ENCODE measurements at regions not wholly inside any gene's neighbourhood (a gene's known extent, or its start where the extent isn't known, plus 50 kb on each side); places are given as distances from the start of the nearest gene placed in this dataset.

- no peak for DNase-seq (ENCODE audit: low read depth, low spot score)
- H3K4me3 ChIP-seq (ENCODE audit: low read depth, low read length), result no peak overlapping the region
- POLR2A ChIA-PET, result no interaction called here
- CTCF ChIA-PET, result no interaction called here
- TF ChIP-seq CTCF (IDR thresholded peaks at IDR 0.05; ENCODE audit: insufficient read depth, low read length, missing control alignments), result no peak
These were observed 87.4 kb upstream of the CACNA2D3 start for GRCh38 chr3:54034971-54035370.

- TF ChIP-seq CTCF (IDR thresholded peaks at IDR 0.05; ENCODE audit: insufficient read depth, low read length, missing control alignments), result no peak
- CTCF ChIA-PET, result no interaction called here
- no peak overlapping the region for H3K4me3 ChIP-seq (ENCODE audit: low read depth, low read length)
- no peak for DNase-seq (ENCODE audit: low read depth, low spot score)
- POLR2A ChIA-PET, result no interaction called here
These were observed 88.6 kb upstream of the CACNA2D3 start for GRCh38 chr3:54033761-54034160.

- POLR2A ChIA-PET, result no interaction called here
- no peak overlapping the region for H3K4me3 ChIP-seq (ENCODE audit: low read depth, low read length)
- DNase-seq (ENCODE audit: low read depth, low spot score), result no peak
- CTCF ChIA-PET, result no interaction called here
- TF ChIP-seq CTCF (IDR thresholded peaks at IDR 0.05; ENCODE audit: insufficient read depth, low read length, missing control alignments), result no peak
These were observed 89.8 kb upstream of the CACNA2D3 start for GRCh38 chr3:54032598-54032997.

- CTCF ChIA-PET, result no interaction called here
- POLR2A ChIA-PET, result no interaction called here
- no peak for TF ChIP-seq CTCF (IDR thresholded peaks at IDR 0.05; ENCODE audit: insufficient read depth, low read length, missing control alignments)
These were observed 94.0 kb upstream of the CACNA2D3 start for GRCh38 chr3:54028372-54028771.

GRCh38 chr3:54026543-54026942 is 95.8 kb upstream of the CACNA2D3 start:
- TF ChIP-seq CTCF (IDR thresholded peaks at IDR 0.05; ENCODE audit: insufficient read depth, low read length, missing control alignments), result no peak
- ChIA-PET CTCF (no interaction called here), POLR2A (no interaction called here)
- DNase-seq (ENCODE audit: low read depth, low spot score), result no peak
- no peak overlapping the region for H3K4me3 ChIP-seq (ENCODE audit: low read depth, low read length)

More at GRCh38 chr3:54028372-54028771, 94.0 kb upstream of the CACNA2D3 start:
- DNase-seq (ENCODE audit: low read depth, low spot score), result no peak
- no peak overlapping the region for H3K4me3 ChIP-seq (ENCODE audit: low read depth, low read length)

GRCh38 chr3:54021071-54021470 is 101.3 kb upstream of the CACNA2D3 start:
- ChIA-PET CTCF (no interaction called here), POLR2A (no interaction called here)
- TF ChIP-seq CTCF (IDR thresholded peaks at IDR 0.05; ENCODE audit: insufficient read depth, low read length, missing control alignments), result no peak
- no peak for DNase-seq (ENCODE audit: low read depth, low spot score)
- H3K4me3 ChIP-seq (ENCODE audit: low read depth, low read length), result no peak overlapping the region
